ENCODE measurements at regions not wholly inside any gene's neighbourhood (a gene's known extent, or its start where the extent isn't known, plus 50 kb on each side); places are given as distances from the start of the nearest gene placed in this dataset.
"Not testable (repeated sequence)": the region's sequence is repeated elsewhere in the genome, so short reads cannot be mapped to it uniquely, and the experiment has no call there.

DNA sequence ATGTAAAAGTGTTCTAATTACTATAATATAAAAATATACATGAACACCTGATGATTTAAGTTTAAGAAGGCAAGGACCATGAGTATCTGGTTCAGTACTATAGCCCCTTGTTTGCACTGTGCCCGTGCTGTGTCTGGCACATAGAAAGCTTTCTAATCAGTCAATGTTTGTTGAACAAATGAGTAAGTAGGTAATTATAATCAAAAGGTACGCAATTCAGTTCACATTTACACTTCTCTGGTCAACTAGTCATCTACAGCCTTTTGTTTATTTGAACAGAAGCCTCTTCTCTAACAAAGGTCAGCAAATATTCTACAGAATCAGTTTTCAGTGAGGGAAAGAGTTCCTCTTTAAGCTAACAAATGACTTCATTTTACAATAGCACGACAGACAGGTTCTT is 523.3 kb downstream of the SMARCA1 start:
- Histone ChIP-seq H3K4me3 (ENCODE audit: low read depth, low read length) (no peak overlapping the region), H3K27me3 (ENCODE audit: control insufficient read depth, insufficient read depth, low read length) (no peaks in the 10 kb centered on the region; the same call in 1 of the 2 replicates), H3K4me1 (ENCODE audit: control insufficient read depth, insufficient read depth, low read length) (no peaks in the 10 kb centered on the region), H3K36me3 (ENCODE audit: control insufficient read depth, insufficient read depth, low read length) (no peaks in the 10 kb centered on the region), H3K9ac (ENCODE audit: low read length) (no peak overlapping the region), H3K9me3 (ENCODE audit: control insufficient read depth, insufficient read depth, low read depth, low read length) (peaks cover 9% of the 10 kb centered on the region), H3K27ac (ENCODE audit: low read depth, low read length) (no peak overlapping the region)

DNA sequence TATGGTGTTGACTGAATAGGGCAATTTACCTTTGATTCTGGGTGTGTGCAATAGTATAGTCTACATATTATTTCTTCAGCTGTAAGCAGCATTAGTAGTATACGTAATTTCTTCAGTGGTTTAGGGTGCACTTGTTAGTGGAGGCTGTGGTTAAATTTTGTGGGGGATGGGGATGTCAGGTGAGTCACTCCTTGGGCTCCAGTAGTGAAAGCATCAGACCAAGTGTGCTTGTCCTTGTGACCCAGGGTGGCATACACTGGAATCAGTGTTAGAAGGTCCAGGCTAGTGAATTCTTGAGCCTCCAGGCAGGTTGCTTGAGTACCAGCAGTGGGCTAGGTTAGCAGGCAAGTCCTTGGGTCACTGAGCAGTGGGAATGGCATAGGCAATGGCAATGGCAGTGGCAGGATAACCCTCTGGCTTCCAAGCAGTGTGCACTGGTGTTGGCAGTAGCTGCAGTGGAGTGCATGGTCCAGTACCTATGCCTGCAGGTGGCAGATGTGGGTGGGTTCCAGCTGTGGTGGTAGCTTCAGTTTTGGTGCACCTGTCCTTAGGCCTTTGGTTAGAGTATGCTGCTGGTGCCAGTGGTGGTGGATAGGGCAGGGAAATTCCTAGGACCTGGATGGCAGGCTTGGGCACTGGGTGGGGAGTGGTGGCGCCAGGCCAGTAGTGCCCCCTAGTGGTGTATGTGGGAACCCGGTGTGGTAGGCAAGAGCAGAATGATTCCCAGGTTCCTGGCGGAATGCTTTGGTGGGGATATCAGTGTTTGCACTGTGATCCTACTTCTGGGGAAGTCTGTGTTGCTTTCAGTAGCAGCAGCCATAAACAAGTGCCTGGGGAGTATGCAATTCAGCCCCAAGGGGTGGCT is 531.0 kb downstream of the SMARCA1 start:
- Histone ChIP-seq H3K27ac (ENCODE audit: low read depth, low read length) (no peak overlapping the region), H3K9me3 (ENCODE audit: control insufficient read depth, insufficient read depth, low read depth, low read length) (peaks cover 37% of the 10 kb centered on the region), H3K27me3 (ENCODE audit: control insufficient read depth, insufficient read depth, low read length) (no peaks in the 10 kb centered on the region; the same call in 1 of the 2 replicates), H3K36me3 (ENCODE audit: control insufficient read depth, insufficient read depth, low read length) (no peaks in the 10 kb centered on the region), H3K4me1 (ENCODE audit: control insufficient read depth, insufficient read depth, low read length) (no peaks in the 10 kb centered on the region), H3K9ac (ENCODE audit: low read length) (no peak overlapping the region), H3K4me3 (ENCODE audit: low read depth, low read length) (no peak overlapping the region)

DNA sequence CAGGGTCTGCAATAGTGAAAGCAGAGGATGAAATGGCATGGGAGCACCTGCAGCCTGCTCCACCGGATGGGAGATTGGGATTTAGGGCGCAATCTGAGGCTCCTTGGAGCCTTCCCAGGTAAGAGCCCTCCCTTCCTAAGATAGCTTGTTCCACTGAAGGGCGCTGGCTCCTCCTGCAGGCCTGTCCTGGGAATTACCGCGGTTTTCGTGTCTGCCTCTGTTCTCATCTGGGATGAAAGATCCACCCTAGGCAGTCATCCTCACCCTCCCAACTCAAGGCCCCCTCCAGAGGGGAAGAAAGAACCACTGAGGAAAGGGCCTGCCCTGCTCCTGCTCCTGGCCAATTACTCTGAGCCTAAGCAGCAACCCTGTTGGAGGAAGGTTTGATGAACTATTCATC is 547.5 kb downstream of the SMARCA1 start:
- Histone ChIP-seq H3K4me1 (ENCODE audit: control insufficient read depth, insufficient read depth, low read length) (peaks cover 17% of the 10 kb centered on the region), H3K9me3 (ENCODE audit: control insufficient read depth, insufficient read depth, low read depth, low read length) (no peaks in the 10 kb centered on the region), H3K27ac (ENCODE audit: low read depth, low read length) (no peak overlapping the region), H3K9ac (ENCODE audit: low read length) (no peak overlapping the region), H3K4me3 (ENCODE audit: low read depth, low read length) (no peak overlapping the region), H3K36me3 (ENCODE audit: control insufficient read depth, insufficient read depth, low read length) (no peaks in the 10 kb centered on the region), H3K27me3 (ENCODE audit: control insufficient read depth, insufficient read depth, low read length) (no peaks in the 10 kb centered on the region; the same call in 1 of the 2 replicates)

DNA sequence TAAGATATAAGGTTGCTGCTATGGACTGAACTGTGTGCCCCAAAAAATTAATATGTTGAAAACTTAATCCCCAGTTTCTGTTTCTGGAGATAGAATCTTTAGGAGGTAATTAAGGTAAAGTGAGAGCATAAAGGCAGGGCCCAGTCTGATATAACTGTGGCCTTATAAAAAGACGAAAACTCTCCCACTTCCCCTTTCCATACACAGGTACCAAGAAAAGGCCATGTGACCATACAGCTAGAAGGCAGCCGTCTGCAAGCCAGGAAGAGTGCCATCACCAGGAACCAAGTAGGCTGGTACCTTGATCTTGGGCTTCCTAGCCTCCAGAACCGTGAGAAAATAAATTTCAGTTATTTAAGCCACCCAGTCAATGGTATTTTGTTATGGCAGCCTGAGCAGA is 550.3 kb downstream of the SMARCA1 start:
- H3K9me3 ChIP-seq (ENCODE audit: control insufficient read depth, insufficient read depth, low read depth, low read length): no peaks in the 10 kb centered on the region
- no peak overlapping the region for H3K27ac ChIP-seq (ENCODE audit: low read depth, low read length)
- H3K4me1 ChIP-seq (ENCODE audit: control insufficient read depth, insufficient read depth, low read length): peaks cover 17% of the 10 kb centered on the region
- H3K4me3 ChIP-seq (ENCODE audit: low read depth, low read length): no peak overlapping the region
- H3K27me3 ChIP-seq (ENCODE audit: control insufficient read depth, insufficient read depth, low read length): no peaks in the 10 kb centered on the region; the same call in 1 of the 2 replicates
- H3K36me3 ChIP-seq (ENCODE audit: control insufficient read depth, insufficient read depth, low read length): no peaks in the 10 kb centered on the region
- no peak overlapping the region for H3K9ac ChIP-seq (ENCODE audit: low read length)

DNA sequence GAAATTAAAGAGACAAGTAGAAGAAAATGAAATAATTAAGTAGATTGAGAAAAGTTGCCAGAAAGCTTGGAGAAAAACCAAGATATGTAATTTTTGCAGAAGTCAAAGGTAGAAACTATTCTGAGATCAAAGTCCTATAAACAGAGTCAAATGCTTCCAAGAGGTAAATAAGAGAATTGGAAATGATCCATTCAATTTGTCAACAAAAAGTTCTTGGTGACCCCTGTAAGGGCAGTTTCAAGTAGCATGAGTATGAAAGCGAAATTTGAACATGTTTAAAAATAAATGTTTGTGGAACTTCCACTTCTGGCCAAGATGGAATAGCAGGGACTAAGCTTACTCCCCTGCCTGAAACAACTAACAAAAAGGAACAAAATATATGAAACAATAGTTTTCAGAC is 562.0 kb downstream of the SMARCA1 start:
- Histone ChIP-seq H3K4me1 (ENCODE audit: control insufficient read depth, insufficient read depth, low read length) (no peaks in the 10 kb centered on the region), H3K9ac (ENCODE audit: low read length) (no peak overlapping the region), H3K9me3 (ENCODE audit: control insufficient read depth, insufficient read depth, low read depth, low read length) (peaks cover 21% of the 10 kb centered on the region; the same call in 1 of the 2 replicates), H3K27ac (ENCODE audit: low read depth, low read length) (no peak overlapping the region), H3K4me3 (ENCODE audit: low read depth, low read length) (no peak overlapping the region), H3K27me3 (ENCODE audit: control insufficient read depth, insufficient read depth, low read length) (no peaks in the 10 kb centered on the region), H3K36me3 (ENCODE audit: control insufficient read depth, insufficient read depth, low read length) (no peaks in the 10 kb centered on the region)

DNA sequence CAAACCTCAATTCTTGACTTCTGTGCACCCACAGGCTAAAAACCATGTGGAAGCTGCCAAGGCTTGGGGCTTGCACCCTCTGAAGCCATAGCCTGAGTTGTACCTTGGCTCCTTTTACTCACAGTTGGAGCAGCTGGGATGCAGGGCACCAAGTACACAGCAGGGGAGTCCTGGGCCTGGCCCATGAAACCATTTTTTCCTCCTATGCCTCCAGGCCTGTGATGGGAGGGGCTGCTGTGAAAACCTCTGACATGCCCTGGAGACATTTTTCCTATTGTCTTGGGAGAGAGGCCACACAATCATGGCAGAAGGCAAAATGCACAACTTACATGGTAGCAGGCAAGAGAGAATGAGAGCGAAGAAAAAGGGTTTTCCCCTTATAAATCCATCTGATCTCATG is 568.6 kb downstream of the SMARCA1 start:
- H3K4me1 ChIP-seq (ENCODE audit: control insufficient read depth, insufficient read depth, low read length); H3K27me3 ChIP-seq (ENCODE audit: control insufficient read depth, insufficient read depth, low read length); H3K36me3 ChIP-seq (ENCODE audit: control insufficient read depth, insufficient read depth, low read length); H3K4me3 ChIP-seq (ENCODE audit: low read depth, low read length); H3K27ac ChIP-seq (ENCODE audit: low read depth, low read length); H3K9ac ChIP-seq (ENCODE audit: low read length): not testable (repeated sequence)
- peaks cover 65% of the 10 kb centered on the region for H3K9me3 ChIP-seq (ENCODE audit: control insufficient read depth, insufficient read depth, low read depth, low read length)

DNA sequence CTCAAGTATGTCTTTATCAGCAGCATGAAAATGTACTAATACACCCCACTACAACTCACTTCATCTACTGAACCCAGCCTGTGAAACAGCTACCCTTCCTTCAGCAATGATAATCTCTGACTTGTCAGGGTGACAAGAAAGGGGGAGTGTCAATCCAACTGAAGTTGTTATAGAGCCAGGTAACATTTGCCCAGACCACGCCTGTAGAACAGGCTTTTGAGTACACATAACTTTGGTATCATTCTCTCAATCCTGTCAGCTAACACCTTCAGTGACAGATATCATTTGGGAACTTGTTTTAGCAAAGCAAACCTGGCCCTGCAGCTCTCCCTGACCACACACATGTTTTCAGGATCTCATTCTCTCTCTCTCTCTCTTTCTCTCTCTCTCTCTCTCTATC is 592.2 kb downstream of the SMARCA1 start:
- H3K9me3 ChIP-seq (ENCODE audit: control insufficient read depth, insufficient read depth, low read depth, low read length): 0 out of 2 replicates have a peak, but pooled peaks cover 9% of the 10 kb centered on the region
- H3K36me3 ChIP-seq (ENCODE audit: control insufficient read depth, insufficient read depth, low read length): no peaks in the 10 kb centered on the region
- H3K9ac ChIP-seq (ENCODE audit: low read length): no peak overlapping the region
- no peaks in the 10 kb centered on the region for H3K27me3 ChIP-seq (ENCODE audit: control insufficient read depth, insufficient read depth, low read length)
- no peak overlapping the region for H3K4me3 ChIP-seq (ENCODE audit: low read depth, low read length)
- no peaks in the 10 kb centered on the region for H3K4me1 ChIP-seq (ENCODE audit: control insufficient read depth, insufficient read depth, low read length)
- no peak overlapping the region for H3K27ac ChIP-seq (ENCODE audit: low read depth, low read length)

DNA sequence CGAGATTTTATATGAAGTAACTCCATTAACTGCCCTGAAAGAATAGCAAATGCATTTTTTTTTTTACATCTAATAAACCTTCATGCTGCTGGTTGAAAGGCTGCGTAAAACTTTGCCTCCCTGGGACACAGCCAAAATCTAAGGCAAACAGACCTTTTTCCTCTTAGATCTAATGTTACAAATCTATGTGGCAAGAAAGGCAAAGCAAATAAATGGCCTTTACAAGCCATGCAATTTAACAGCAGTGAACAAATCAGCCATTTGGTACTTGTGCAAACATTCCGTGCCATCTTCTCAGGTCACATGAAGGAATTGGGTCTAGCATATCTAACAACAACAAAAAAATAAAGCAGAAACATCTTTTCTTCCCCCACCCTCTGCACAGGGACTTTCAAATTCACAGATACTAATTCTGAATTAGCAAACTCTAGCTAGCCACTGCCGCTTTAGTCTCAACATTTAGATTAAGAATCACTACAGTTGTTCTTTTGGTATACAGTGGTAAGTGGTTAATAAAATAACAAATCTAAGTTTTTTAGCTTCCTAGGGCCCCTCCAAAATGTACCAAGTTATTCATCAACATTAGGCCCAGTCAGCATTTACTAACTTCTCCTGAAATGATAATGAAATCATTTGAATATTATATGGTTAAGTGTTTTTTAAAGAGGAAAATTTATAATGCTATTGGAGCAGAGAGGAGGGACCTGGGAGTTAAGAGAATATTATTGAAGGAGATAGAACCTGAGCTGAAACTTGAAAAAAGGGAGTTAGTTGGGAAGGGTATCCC is 593.8 kb downstream of the SMARCA1 start:
- Histone ChIP-seq H3K27ac (ENCODE audit: low read depth, low read length) (no peak overlapping the region), H3K9me3 (ENCODE audit: control insufficient read depth, insufficient read depth, low read depth, low read length) (0 out of 2 replicates have a peak, but pooled peaks cover 9% of the 10 kb centered on the region), H3K9ac (ENCODE audit: low read length) (no peak overlapping the region), H3K4me3 (ENCODE audit: low read depth, low read length) (no peak overlapping the region), H3K36me3 (ENCODE audit: control insufficient read depth, insufficient read depth, low read length) (no peaks in the 10 kb centered on the region), H3K27me3 (ENCODE audit: control insufficient read depth, insufficient read depth, low read length) (no peaks in the 10 kb centered on the region), H3K4me1 (ENCODE audit: control insufficient read depth, insufficient read depth, low read length) (no peaks in the 10 kb centered on the region)

DNA sequence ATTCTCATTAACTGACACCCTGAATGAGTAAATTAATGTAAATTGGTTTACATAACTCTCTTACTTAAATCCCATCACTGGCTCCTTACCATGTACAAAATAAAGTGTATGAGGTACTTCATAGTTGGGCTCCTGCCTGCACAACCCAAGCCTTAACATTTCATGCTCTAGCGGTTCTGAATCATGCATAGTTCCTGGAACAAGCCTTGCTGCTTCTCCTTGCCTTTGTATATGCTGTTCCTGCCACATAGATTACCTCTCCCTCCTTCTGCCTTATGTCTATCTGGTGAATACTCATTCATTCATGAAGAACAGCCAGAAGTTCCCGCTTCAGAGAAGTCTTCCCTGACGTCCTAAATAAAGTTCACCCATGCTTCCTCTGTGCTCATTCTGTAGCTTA is 594.7 kb downstream of the SMARCA1 start:
- Histone ChIP-seq H3K27ac (ENCODE audit: low read depth, low read length) (no peak overlapping the region), H3K9ac (ENCODE audit: low read length) (no peak overlapping the region), H3K27me3 (ENCODE audit: control insufficient read depth, insufficient read depth, low read length) (no peaks in the 10 kb centered on the region; the same call in 1 of the 2 replicates), H3K4me1 (ENCODE audit: control insufficient read depth, insufficient read depth, low read length) (no peaks in the 10 kb centered on the region), H3K9me3 (ENCODE audit: control insufficient read depth, insufficient read depth, low read depth, low read length) (0 out of 2 replicates have a peak, but pooled peaks cover 9% of the 10 kb centered on the region), H3K4me3 (ENCODE audit: low read depth, low read length) (no peak overlapping the region), H3K36me3 (ENCODE audit: control insufficient read depth, insufficient read depth, low read length) (no peaks in the 10 kb centered on the region)

DNA sequence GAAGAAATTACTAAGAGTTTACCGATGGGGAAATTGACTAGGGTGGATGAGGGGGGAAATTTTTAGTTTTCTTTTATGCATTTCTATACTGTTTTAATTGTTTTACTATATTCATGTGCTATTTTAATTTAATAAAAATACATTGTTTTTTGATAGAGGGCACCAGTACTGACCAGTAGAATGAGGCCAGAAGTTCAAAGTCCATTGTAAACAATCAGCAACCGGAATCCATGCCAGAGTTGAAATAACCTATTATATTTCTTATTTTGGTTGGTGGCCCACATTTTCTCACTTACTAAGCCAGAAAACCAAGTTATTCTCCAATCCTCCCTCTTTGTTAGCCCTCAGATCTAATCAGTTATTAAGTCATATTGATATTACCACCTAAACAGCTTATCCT is 595.9 kb downstream of the SMARCA1 start:
- no peaks in the 10 kb centered on the region; the same call in 1 of the 2 replicates for H3K27me3 ChIP-seq (ENCODE audit: control insufficient read depth, insufficient read depth, low read length)
- no peak overlapping the region for H3K4me3 ChIP-seq (ENCODE audit: low read depth, low read length)
- no peak overlapping the region for H3K27ac ChIP-seq (ENCODE audit: low read depth, low read length)
- no peaks in the 10 kb centered on the region for H3K36me3 ChIP-seq (ENCODE audit: control insufficient read depth, insufficient read depth, low read length)
- no peak overlapping the region for H3K9ac ChIP-seq (ENCODE audit: low read length)
- H3K9me3 ChIP-seq (ENCODE audit: control insufficient read depth, insufficient read depth, low read depth, low read length): 0 out of 2 replicates have a peak, but pooled peaks cover 9% of the 10 kb centered on the region
- H3K4me1 ChIP-seq (ENCODE audit: control insufficient read depth, insufficient read depth, low read length): no peaks in the 10 kb centered on the region

DNA sequence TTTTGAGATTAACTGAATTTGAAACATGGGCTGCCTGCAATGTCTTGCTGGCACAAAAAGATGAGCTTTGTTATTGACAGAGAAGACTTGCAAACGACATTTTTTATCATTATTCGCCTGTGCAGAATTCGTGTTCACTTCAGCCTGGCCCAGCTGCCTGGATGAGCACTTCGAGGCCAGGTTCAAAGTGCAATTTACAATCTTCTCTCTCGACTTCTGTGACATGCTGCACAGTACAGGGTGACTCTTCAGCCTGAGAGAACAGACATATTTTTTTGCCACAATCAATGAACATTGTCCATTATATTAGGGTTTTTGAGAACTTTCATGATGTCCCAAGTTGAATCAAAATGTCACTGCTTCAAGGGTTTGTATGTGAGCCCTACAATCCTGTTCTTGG is 616.5 kb downstream of the SMARCA1 start:
- H3K36me3 ChIP-seq (ENCODE audit: control insufficient read depth, insufficient read depth, low read length): no peaks in the 10 kb centered on the region
- no peak overlapping the region for H3K9ac ChIP-seq (ENCODE audit: low read length)
- H3K9me3 ChIP-seq (ENCODE audit: control insufficient read depth, insufficient read depth, low read depth, low read length): no peaks in the 10 kb centered on the region
- no peak overlapping the region for H3K4me3 ChIP-seq (ENCODE audit: low read depth, low read length)
- H3K4me1 ChIP-seq (ENCODE audit: control insufficient read depth, insufficient read depth, low read length): no peaks in the 10 kb centered on the region
- peaks cover 3% of the 10 kb centered on the region; the same call in 1 of the 2 replicates for H3K27me3 ChIP-seq (ENCODE audit: control insufficient read depth, insufficient read depth, low read length)
- no peak overlapping the region for H3K27ac ChIP-seq (ENCODE audit: low read depth, low read length)
